PC-3 (cell line): ENCODE measurements at regions not wholly inside any gene's neighbourhood (a gene's known extent, or its start where the extent isn't known, plus 50 kb on each side); places are given as distances from the start of the nearest gene placed in this dataset.
"Not testable (repeated sequence)": the region's sequence is repeated elsewhere in the genome, so short reads cannot be mapped to it uniquely, and the experiment has no call there.

Experiments
- ATAC-seq: fragments of 200-7000 bp; cut with Tn5 transposase; 2 replicates; pipeline ENCODE4 v1.9.1; 2020; ENCODE audit warnings: mild to moderate bottlenecking, moderate library complexity
- BruUV-seq: library from RNA; stranded (reverse); fragments of 400-500 nt; replicated peaks from 2 replicates; lab custom pipeline; 2021; lab: Mats Ljungman, UMichigan
- CTCF ChIA-PET: fragments of 300-600 bp; sonication (Branson Sonifier 250); formaldehyde crosslinking; loops from one replicate; lab custom pipeline; 2022; ENCODE audit warnings: antibody characterized with exemption; lab: Charles Lee
- POLR2A ChIA-PET: fragments of 300-600 bp; sonication (Branson Sonifier 250); formaldehyde crosslinking; loops from one replicate; lab custom pipeline; 2022; ENCODE audit warnings: antibody characterized with exemption; ENCODE audit not compliant: unreplicated experiment; lab: Charles Lee
- DNase-seq: peaks from one replicate; pipeline ENCODE4 v3.0.0-alpha.2; 2015
- H2AFZ ChIP-seq: fragments of 300-600 bp; sonication (generic); 2 replicates; pipeline ENCODE4 v1.6.0; 2016; ENCODE audit warnings: antibody characterized with exemption, low read length
- H3F3A ChIP-seq: fragments of 300-600 bp; sonication (generic); one replicate; pipeline ENCODE4 v1.6.0; 2017; ENCODE audit warnings: antibody characterized with exemption, low read length, control low read depth, mild to moderate bottlenecking; ENCODE audit not compliant: unreplicated experiment
- H3K27ac ChIP-seq: fragments of 300-600 bp; sonication (generic); 2 replicates; pipeline ENCODE4 v1.5.1; 2016; ENCODE audit warnings: mild to moderate bottlenecking, low read length
- H3K27me3 ChIP-seq: fragments of 300-600 bp; sonication (generic); 2 replicates; pipeline ENCODE4 v1.6.1; 2016; ENCODE audit warnings: low read length, mixed read lengths
- H3K36me3 ChIP-seq: fragments of 300-600 bp; sonication (generic); 2 replicates; pipeline ENCODE4 v1.6.1; 2016; ENCODE audit warnings: low read depth, mixed run types, low read length, mixed read lengths
- H3K4me1 ChIP-seq: fragments of 300-600 bp; sonication (generic); 2 replicates; pipeline ENCODE4 v1.5.1; 2016; ENCODE audit warnings: low read length; ENCODE audit not compliant: insufficient read depth
- H3K4me2 ChIP-seq: fragments of 300-600 bp; sonication (generic); 2 replicates; pipeline ENCODE4 v1.6.0; 2016; ENCODE audit warnings: low read length
- H3K4me3 ChIP-seq: fragments of 300-600 bp; sonication (generic); 2 replicates; pipeline ENCODE4 v1.5.1; 2016; ENCODE audit warnings: mild to moderate bottlenecking, low read length, mixed read lengths
- H3K79me2 ChIP-seq: fragments of 300-600 bp; sonication (generic); 2 replicates; pipeline ENCODE4 v1.6.1; 2017; ENCODE audit warnings: low read length, mixed read lengths
- H3K9ac ChIP-seq: fragments of 300-600 bp; sonication (generic); 2 replicates; pipeline ENCODE4 v1.6.0; 2016; ENCODE audit warnings: mild to moderate bottlenecking, low read length
- H3K9me2 ChIP-seq: fragments of 300-600 bp; sonication (generic); replicated peaks from 2 replicates; pipeline ENCODE4 v1.6.1; 2016; ENCODE audit warnings: mixed run types, low read length, mixed read lengths
- H3K9me3 ChIP-seq: fragments of 300-600 bp; sonication (generic); 2 replicates; pipeline ENCODE4 v1.6.1; 2016; ENCODE audit warnings: low read length, mixed read lengths
- H4K20me1 ChIP-seq: fragments of 300-600 bp; sonication (generic); 2 replicates; pipeline ENCODE4 v1.6.1; 2016; ENCODE audit warnings: low read length, mixed read lengths
- CTCF ChIP-seq: fragments of 300-600 bp; sonication (generic); conservative IDR thresholded peaks from 2 replicates; pipeline ENCODE4 v1.5.1; 2017; ENCODE audit warnings: antibody characterized with exemption, low read depth, mild to moderate bottlenecking, low read length
- EZH2 ChIP-seq: fragments of 300-600 bp; sonication (generic); IDR thresholded peaks from one replicate; pipeline ENCODE4 v1.6.1; 2017; ENCODE audit warnings: antibody characterized with exemption, mild to moderate bottlenecking, low read length; ENCODE audit not compliant: unreplicated experiment
- EZH2phosphoT487 ChIP-seq: fragments of 300-600 bp; sonication (generic); IDR thresholded peaks from 2 replicates; pipeline ENCODE4 v1.6.1; 2018; ENCODE audit warnings: mild to moderate bottlenecking, antibody characterized with exemption, low read length, borderline replicate concordance
- intact Hi-C: fragments of 100-400 bp; cut with micrococcal nuclease; formaldehyde crosslinking; loops from 2 replicates; pipeline ENCODE4 v1.9.0; 2023

GRCh38 chr6:11469684-11470083, 67.9 kb upstream of the TMEM170B start:
- ChIA-PET CTCF (no interaction called here), POLR2A (no interaction called here)
- BruUV-seq: no TSS peak
- Histone ChIP-seq H3K27ac (no peak overlapping the region), H3K4me3 (no peak overlapping the region), H3K4me1 (no peaks in the 10 kb centered on the region), H3K4me2 (no peak overlapping the region), H3F3A (no peaks in the 10 kb centered on the region), H4K20me1 (no peaks in the 10 kb centered on the region), H2AFZ (no peak overlapping the region), H3K36me3 (no peaks in the 10 kb centered on the region), H3K9ac (no peak overlapping the region), H3K27me3 (no peaks in the 10 kb centered on the region), H3K9me2 (no peaks in the 10 kb centered on the region), H3K79me2 (no peaks in the 10 kb centered on the region), H3K9me3 (no peaks in the 10 kb centered on the region)
- DNase-seq (no peak), ATAC-seq (no peak)
- intact Hi-C loops: no loop called here
- TF ChIP-seq EZH2phosphoT487: no peak
- no peak for TF ChIP-seq CTCF
- no peak for TF ChIP-seq EZH2

GRCh38 chr6:11468271-11468670, 69.3 kb upstream of the TMEM170B start:
- intact Hi-C loops, H3K9me2 ChIP-seq, ATAC-seq, BruUV-seq, CTCF ChIA-PET, H3K27me3 ChIP-seq, H3K4me1 ChIP-seq, H3F3A ChIP-seq, POLR2A ChIA-PET, H3K4me2 ChIP-seq, DNase-seq, H4K20me1 ChIP-seq, H3K36me3 ChIP-seq, H3K79me2 ChIP-seq, H2AFZ ChIP-seq, H3K9ac ChIP-seq, H3K4me3 ChIP-seq, H3K9me3 ChIP-seq, H3K27ac ChIP-seq: not testable (repeated sequence)

GRCh38 chr6:11467364-11467763, 70.2 kb upstream of the TMEM170B start:
- H3K4me1 ChIP-seq: no peaks in the 10 kb centered on the region
- CTCF ChIA-PET: no interaction called here
- no peaks in the 10 kb centered on the region for H3F3A ChIP-seq
- BruUV-seq: no TSS peak
- H3K9me3 ChIP-seq: no peaks in the 10 kb centered on the region
- intact Hi-C loops: no loop called here
- TF ChIP-seq CTCF (no peak), EZH2 (no peak), EZH2phosphoT487 (no peak)
- H2AFZ ChIP-seq: no peak overlapping the region
- no peak overlapping the region for H3K4me2 ChIP-seq
- H3K9me2 ChIP-seq: no peaks in the 10 kb centered on the region
- H3K79me2 ChIP-seq: no peaks in the 10 kb centered on the region
- no peak overlapping the region for H3K4me3 ChIP-seq
- no peaks in the 10 kb centered on the region for H3K36me3 ChIP-seq
- H3K9ac ChIP-seq: no peak overlapping the region
- ATAC-seq: no peak
- POLR2A ChIA-PET: no interaction called here
- no peak overlapping the region for H3K27ac ChIP-seq
- DNase-seq: no peak
- no peaks in the 10 kb centered on the region for H3K27me3 ChIP-seq
- no peaks in the 10 kb centered on the region for H4K20me1 ChIP-seq
